A549 (cell line): ENCODE measurements at regions not wholly inside any gene's neighbourhood (a gene's known extent, or its start where the extent isn't known, plus 50 kb on each side); places are given as distances from the start of the nearest gene placed in this dataset.

ENCODE experiments used
- ATAC-seq, 2 experiments: fragments of 200-7000 bp in 1 of 2; fragments of >200 bp in 1 of 2; cut with Nextera tagmentation in 1 of 2; cut with Tn5 transposase in 1 of 2; 3 replicates each; pipeline versions ENCODE4 v1.8.0 to v1.9.1; 2018 to 2020; ENCODE audit warnings: mild to moderate bottlenecking in 1 of 2, moderate library complexity in 1 of 2
- CTCF ChIA-PET: fragments of 300-600 bp; sonication (Branson Sonifier 250); formaldehyde crosslinking; extraction: SDS; loops from one replicate; lab custom pipeline; 2021; ENCODE audit warnings: antibody characterized with exemption, inconsistent platforms; lab: Yijun Ruan, JAX
- POLR2A ChIA-PET: fragments of 350-600 bp; formaldehyde crosslinking; extraction: SDS; loops from one replicate; lab custom pipeline; 2021; ENCODE audit warnings: antibody characterized with exemption, inconsistent platforms; lab: Yijun Ruan, JAX
- DNase-seq, 2 experiments: peaks; one replicate each; pipeline versions ENCODE4 v3.0.0 to v3.0.0-alpha.2; 2011 to 2016; ENCODE audit warnings: low read depth in 1 of 2, low spot score in 1 of 2
- FAIRE-seq: peaks from 2 replicates; lab custom pipeline; 2011; peaks lifted over from hg19 to GRCh38; lab: Jason Lieb, UNC
- H3K27ac ChIP-seq, 2 experiments: fragments of >200 bp; sonication (Bioruptor Twin); formaldehyde crosslinking; 3 replicates each; pipeline ENCODE4 v1.5.1; 2016 to 2017
- H3K4me1 ChIP-seq: fragments of >200 bp; sonication (Bioruptor Twin); formaldehyde crosslinking; 3 replicates; pipeline ENCODE4 v1.6.1; 2016
- H3K4me2 ChIP-seq: fragments of >200 bp; sonication (Bioruptor Twin); formaldehyde crosslinking; 3 replicates; pipeline ENCODE4 v1.6.1; 2016
- H3K4me3 ChIP-seq: fragments of >200 bp; sonication (Bioruptor Twin); formaldehyde crosslinking; 3 replicates; pipeline ENCODE4 v1.5.1; 2016
- H3K9me3 ChIP-seq: fragments of >200 bp; sonication (Bioruptor Twin); formaldehyde crosslinking; 3 replicates; pipeline ENCODE4 v1.6.1; 2016
- ATOH8 ChIP-seq: fragments of 250-450 bp; sonication (Bioruptor Pico); IDR thresholded peaks from 2 replicates; pipeline ENCODE4 v1.5.0; 2020; ENCODE audit warnings: low read depth, mild to moderate bottlenecking, moderate library complexity
- CBX8 ChIP-seq: fragments of 200-600 bp; sonication (generic); IDR thresholded peaks from 2 replicates; pipeline ENCODE4 v1.6.1; 2016
- CHD2 ChIP-seq: fragments of 150-350 bp; IDR thresholded peaks from 2 replicates; pipeline ENCODE4 v1.6.1; 2014; ENCODE audit warnings: low read length; ENCODE audit not compliant: partially characterized antibody
- EP300 ChIP-seq, 2 experiments: fragments of >200 bp; sonication (Bioruptor Twin); formaldehyde crosslinking; IDR thresholded peaks; 2 replicates in 1 of 2; 3 replicates in 1 of 2; pipeline ENCODE4 v1.6.1; 2016 to 2017
- ESRRA ChIP-seq: fragments of 150-350 bp; IDR thresholded peaks from 2 replicates; pipeline ENCODE4 v1.6.1; 2014; ENCODE audit warnings: mild to moderate bottlenecking, low read length, borderline replicate concordance
- HOXB13 ChIP-seq: fragments of 250-450 bp; sonication (Bioruptor Pico); IDR thresholded peaks from 2 replicates; pipeline ENCODE4 v1.5.0; 2020; ENCODE audit warnings: low read depth, mild to moderate bottlenecking, moderate library complexity
- JUN ChIP-seq, 2 experiments: fragments of >200 bp; sonication (Bioruptor Twin); formaldehyde crosslinking; IDR thresholded peaks; 2 replicates in 1 of 2; 3 replicates in 1 of 2; pipeline ENCODE4 v1.6.1; 2016 to 2017
- MAFK ChIP-seq: fragments of 450-650 bp; IDR thresholded peaks from 2 replicates; pipeline ENCODE4 v1.6.1; 2014; ENCODE audit not compliant: partially characterized antibody
- NFE2L2 ChIP-seq: fragments of 150-350 bp; conservative IDR thresholded peaks from 2 replicates; pipeline ENCODE4 v1.6.1; 2014; ENCODE audit warnings: low read length
- NPAS2 ChIP-seq: fragments of 250-450 bp; sonication (Bioruptor Pico); IDR thresholded peaks from 2 replicates; pipeline ENCODE4 v1.8.0; 2022; ENCODE audit warnings: mild to moderate bottlenecking, moderate library complexity, borderline replicate concordance
- NR3C1 ChIP-seq: fragments of >200 bp; sonication (Bioruptor Twin); formaldehyde crosslinking; IDR thresholded peaks from 3 replicates; pipeline ENCODE4 v1.6.1; 2017
- POLR2AphosphoS2 ChIP-seq: conservative IDR thresholded peaks from 2 replicates; pipeline ENCODE4 v1.6.1; 2012; ENCODE audit warnings: low read length, improper control_type of control experiment, inconsistent platforms
- RAD21 ChIP-seq, 2 experiments: fragments of >200 bp in 1 of 2; sonication (Bioruptor Twin) in 1 of 2; formaldehyde crosslinking in 1 of 2; IDR thresholded peaks in 1 of 2; conservative IDR thresholded peaks in 1 of 2; 2 replicates in 1 of 2; 3 replicates in 1 of 2; pipeline ENCODE4 v1.6.1; 2012 to 2018; ENCODE audit warnings: inconsistent platforms in 1 of 2
- RARB ChIP-seq: fragments of 250-450 bp; sonication (Bioruptor Pico); IDR thresholded peaks from 2 replicates; pipeline ENCODE4 v1.8.0; 2021; ENCODE audit warnings: mild to moderate bottlenecking, moderate library complexity
- RCOR1 ChIP-seq: fragments of 150-350 bp; IDR thresholded peaks from 2 replicates; pipeline ENCODE4 v1.6.1; 2014; ENCODE audit warnings: antibody characterized with exemption, low read length, low read depth
- SREBF2 ChIP-seq: fragments of 450-650 bp; IDR thresholded peaks from 2 replicates; pipeline ENCODE4 v1.6.1; 2014; ENCODE audit warnings: mild to moderate bottlenecking, moderate library complexity
- TFCP2L1 ChIP-seq: fragments of 250-450 bp; sonication (Bioruptor Pico); IDR thresholded peaks from 2 replicates; pipeline ENCODE4 v1.5.0; 2021; ENCODE audit warnings: mild to moderate bottlenecking
- TP53 ChIP-seq: fragments of 250-450 bp; sonication (Bioruptor Pico); IDR thresholded peaks from 2 replicates; pipeline ENCODE4 v1.5.0; 2021; ENCODE audit warnings: mild to moderate bottlenecking, moderate library complexity
- ZSCAN20 ChIP-seq: fragments of 250-450 bp; sonication (Bioruptor Pico); IDR thresholded peaks from 2 replicates; pipeline ENCODE4 v1.8.0; 2022; ENCODE audit warnings: mild to moderate bottlenecking, moderate library complexity
- WGBS: methylation state at CpG from one replicate; pipeline ENCODE4 v1.1.6; 2017; ENCODE audit errors: missing lambda C conversion rate; 5-methylcytosine and 5-hydroxymethylcytosine counted together
- TF ChIP-seq, protein P1 (sequence below): fragments of >200 bp; sonication (Bioruptor Twin); formaldehyde crosslinking; IDR thresholded peaks from 2 replicates; pipeline ENCODE4 v1.6.1; 2016
- TF ChIP-seq, protein P2 (sequence below): IDR thresholded peaks from 2 replicates; pipeline ENCODE4 v1.6.1; 2012
- TF ChIP-seq, protein P3 (sequence below): IDR thresholded peaks from 2 replicates; pipeline ENCODE4 v1.6.1; 2012; ENCODE audit warnings: low read depth, borderline replicate concordance

DNA sequence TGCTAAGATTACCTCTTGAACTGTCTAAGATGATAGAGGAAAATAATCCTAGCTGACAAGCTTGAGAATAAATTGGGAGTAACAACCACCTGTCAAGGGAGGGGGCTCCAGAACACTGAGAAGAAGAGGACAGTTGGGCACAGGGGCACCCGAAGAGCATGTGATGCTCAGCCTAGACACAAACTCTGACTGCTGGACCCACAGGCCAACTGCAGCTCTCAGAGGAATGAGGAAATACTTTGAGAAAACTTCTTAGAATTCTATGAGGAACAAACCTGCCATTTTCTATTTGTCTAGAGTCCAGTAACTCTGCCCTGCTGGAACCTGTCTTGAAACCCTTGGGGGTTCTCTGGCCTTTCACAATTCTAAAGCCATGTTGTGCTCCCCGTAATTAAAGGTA lies 124.1 kb upstream of the KCNK2 start:
- H3K4me2 ChIP-seq: no peak overlapping the region
- ATAC-seq (no peak), DNase-seq (no peak)

GRCh38 chr1:214966346-214966745 lies 116.2 kb upstream of the KCNK2 start:
- Histone ChIP-seq H3K4me1 (no peaks in the 10 kb centered on the region), H3K4me3 (no peak overlapping the region)
- TF ChIP-seq ESRRA (no peak), RCOR1 (no peak), ATOH8 (CRISPR knock-in tag) (no peak), TP53 (CRISPR knock-in tag) (no peak), NFE2L2 (no peak), POLR2AphosphoS2 (no peak), HOXB13 (CRISPR knock-in tag) (no peak), RARB (CRISPR knock-in tag) (no peak), MAFK (no peak)
- TF ChIP-seq, protein P1, sequence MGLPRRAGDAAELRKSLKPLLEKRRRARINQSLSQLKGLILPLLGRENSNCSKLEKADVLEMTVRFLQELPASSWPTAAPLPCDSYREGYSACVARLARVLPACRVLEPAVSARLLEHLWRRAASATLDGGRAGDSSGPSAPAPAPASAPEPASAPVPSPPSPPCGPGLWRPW: no peak
- TF ChIP-seq, protein P2, sequence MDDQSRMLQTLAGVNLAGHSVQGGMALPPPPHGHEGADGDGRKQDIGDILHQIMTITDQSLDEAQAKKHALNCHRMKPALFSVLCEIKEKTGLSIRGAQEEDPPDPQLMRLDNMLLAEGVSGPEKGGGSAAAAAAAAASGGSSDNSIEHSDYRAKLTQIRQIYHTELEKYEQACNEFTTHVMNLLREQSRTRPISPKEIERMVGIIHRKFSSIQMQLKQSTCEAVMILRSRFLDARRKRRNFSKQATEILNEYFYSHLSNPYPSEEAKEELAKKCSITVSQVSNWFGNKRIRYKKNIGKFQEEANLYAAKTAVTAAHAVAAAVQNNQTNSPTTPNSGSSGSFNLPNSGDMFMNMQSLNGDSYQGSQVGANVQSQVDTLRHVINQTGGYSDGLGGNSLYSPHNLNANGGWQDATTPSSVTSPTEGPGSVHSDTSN: no peak
- TF ChIP-seq, all 56 proteins: peak for 0
- no peak overlapping the region for H3K27ac ChIP-seq
- ChIA-PET CTCF (no interaction called here), POLR2A (no interaction called here)
- FAIRE-seq (no peak), DNase-seq (no peak), ATAC-seq (no peak)
- H3K4me2 ChIP-seq: no peak overlapping the region
- WGBS: 80% methylated on average over 3 of the region's 3 CpGs
- no peaks in the 10 kb centered on the region for H3K9me3 ChIP-seq

More for the DNA sequence above, 124.1 kb upstream of the KCNK2 start:
- ChIA-PET POLR2A (no interaction called here), CTCF (no interaction called here)
- TF ChIP-seq RARB (CRISPR knock-in tag): no peak
- no peak for TF ChIP-seq SREBF2
- no peak for TF ChIP-seq CBX8
- no peak for TF ChIP-seq NFE2L2
- WGBS: 23% methylated on average over 2 of the region's 2 CpGs
- no peaks in the 10 kb centered on the region for H3K9me3 ChIP-seq
- no peak overlapping the region for H3K27ac ChIP-seq
- no peak overlapping the region for H3K4me3 ChIP-seq
- no peak for FAIRE-seq
- peaks cover 5% of the 10 kb centered on the region; the same call in 2 of the 3 replicates for H3K4me1 ChIP-seq

GRCh38 chr1:214967865-214968575 lies 114.5 kb upstream of the KCNK2 start:
- POLR2A ChIA-PET: no interaction called here

More at GRCh38 chr1:214967865-214968575, 114.5 kb upstream of the KCNK2 start:
- CTCF ChIA-PET: interaction anchor here (1.1 kb wide), 1 partner anchor 155 kb away, joined by 3 read pairs; no protein-coding TSS in a partner anchor
- Histone ChIP-seq H3K9me3 (no peaks in the 10 kb centered on the region), H3K4me3 (no peak overlapping the region), H3K4me1 (no peaks in the 10 kb centered on the region), H3K4me2 (no peak overlapping the region), H3K27ac (no peak overlapping the region)
- no peak for TF ChIP-seq JUN (IDR thresholded peaks at IDR 0.05)
- no peak for TF ChIP-seq NPAS2 (CRISPR knock-in tag)
- no peak for TF ChIP-seq ZSCAN20 (CRISPR knock-in tag)
- no peak for TF ChIP-seq RAD21 (conservative IDR thresholded peaks at IDR 0.05 in 1 of 2, IDR thresholded peaks at IDR 0.05 in 1 of 2)
- no peak for TF ChIP-seq SREBF2
- TF ChIP-seq EP300 (IDR thresholded peaks at IDR 0.05): no peak
- no peak for TF ChIP-seq RARB (CRISPR knock-in tag)
- no peak for TF ChIP-seq POLR2AphosphoS2
- TF ChIP-seq, protein P3, sequence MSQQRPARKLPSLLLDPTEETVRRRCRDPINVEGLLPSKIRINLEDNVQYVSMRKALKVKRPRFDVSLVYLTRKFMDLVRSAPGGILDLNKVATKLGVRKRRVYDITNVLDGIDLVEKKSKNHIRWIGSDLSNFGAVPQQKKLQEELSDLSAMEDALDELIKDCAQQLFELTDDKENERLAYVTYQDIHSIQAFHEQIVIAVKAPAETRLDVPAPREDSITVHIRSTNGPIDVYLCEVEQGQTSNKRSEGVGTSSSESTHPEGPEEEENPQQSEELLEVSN: no peak
- no peak for TF ChIP-seq TFCP2L1 (CRISPR knock-in tag)
- TF ChIP-seq TP53 (CRISPR knock-in tag): no peak
- no peak for TF ChIP-seq MAFK
- no peak for TF ChIP-seq ESRRA
- no peak for TF ChIP-seq NR3C1
- TF ChIP-seq CHD2: no peak
- WGBS: 48% methylated on average over 5 of the region's 5 CpGs
- no peak for ATAC-seq
- FAIRE-seq: no peak
- no peak for DNase-seq
